ENCODE measurements at regions not wholly inside any gene's neighbourhood (a gene's known extent, or its start where the extent isn't known, plus 50 kb on each side); places are given as distances from the start of the nearest gene placed in this dataset.

DNA sequence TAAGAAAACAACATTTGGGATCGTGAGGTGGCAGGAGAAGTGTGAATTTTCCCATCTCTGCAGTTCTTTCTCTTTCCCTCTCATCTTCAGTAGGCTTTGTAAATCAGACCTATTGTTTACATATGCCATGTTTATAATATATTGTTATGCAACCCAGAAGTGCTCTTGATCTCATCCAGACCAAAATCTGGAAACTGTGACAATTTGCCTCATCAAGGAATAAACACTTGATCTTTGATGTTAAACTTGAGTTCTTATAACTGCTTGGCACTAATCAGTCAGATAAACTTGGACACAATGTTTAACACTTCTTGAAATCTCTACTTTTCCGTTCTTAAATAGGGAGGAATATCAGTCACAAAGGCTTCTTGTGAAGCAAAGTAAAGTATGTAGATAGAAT lies 384.7 kb downstream of the DMRT2 start:
- TF ChIP-seq, protein P1, sequence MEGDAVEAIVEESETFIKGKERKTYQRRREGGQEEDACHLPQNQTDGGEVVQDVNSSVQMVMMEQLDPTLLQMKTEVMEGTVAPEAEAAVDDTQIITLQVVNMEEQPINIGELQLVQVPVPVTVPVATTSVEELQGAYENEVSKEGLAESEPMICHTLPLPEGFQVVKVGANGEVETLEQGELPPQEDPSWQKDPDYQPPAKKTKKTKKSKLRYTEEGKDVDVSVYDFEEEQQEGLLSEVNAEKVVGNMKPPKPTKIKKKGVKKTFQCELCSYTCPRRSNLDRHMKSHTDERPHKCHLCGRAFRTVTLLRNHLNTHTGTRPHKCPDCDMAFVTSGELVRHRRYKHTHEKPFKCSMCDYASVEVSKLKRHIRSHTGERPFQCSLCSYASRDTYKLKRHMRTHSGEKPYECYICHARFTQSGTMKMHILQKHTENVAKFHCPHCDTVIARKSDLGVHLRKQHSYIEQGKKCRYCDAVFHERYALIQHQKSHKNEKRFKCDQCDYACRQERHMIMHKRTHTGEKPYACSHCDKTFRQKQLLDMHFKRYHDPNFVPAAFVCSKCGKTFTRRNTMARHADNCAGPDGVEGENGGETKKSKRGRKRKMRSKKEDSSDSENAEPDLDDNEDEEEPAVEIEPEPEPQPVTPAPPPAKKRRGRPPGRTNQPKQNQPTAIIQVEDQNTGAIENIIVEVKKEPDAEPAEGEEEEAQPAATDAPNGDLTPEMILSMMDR (IDR thresholded peaks at IDR 0.05), result no peak
- no peak overlapping the region for H3K27ac ChIP-seq
- no peaks in the 10 kb centered on the region for H3K4me1 ChIP-seq
- no peaks in the 10 kb centered on the region for H3K36me3 ChIP-seq
- H3K27me3 ChIP-seq, result no peaks in the 10 kb centered on the region
- H3K9me3 ChIP-seq, result no peaks in the 10 kb centered on the region
- H3K4me3 ChIP-seq, result no peak overlapping the region
- no peak for ATAC-seq
- DNase-seq, result peak in 2 of 4 donors; percentile 76 to 79
- intact Hi-C loops (cut with DNase I), result no loop called here

DNA sequence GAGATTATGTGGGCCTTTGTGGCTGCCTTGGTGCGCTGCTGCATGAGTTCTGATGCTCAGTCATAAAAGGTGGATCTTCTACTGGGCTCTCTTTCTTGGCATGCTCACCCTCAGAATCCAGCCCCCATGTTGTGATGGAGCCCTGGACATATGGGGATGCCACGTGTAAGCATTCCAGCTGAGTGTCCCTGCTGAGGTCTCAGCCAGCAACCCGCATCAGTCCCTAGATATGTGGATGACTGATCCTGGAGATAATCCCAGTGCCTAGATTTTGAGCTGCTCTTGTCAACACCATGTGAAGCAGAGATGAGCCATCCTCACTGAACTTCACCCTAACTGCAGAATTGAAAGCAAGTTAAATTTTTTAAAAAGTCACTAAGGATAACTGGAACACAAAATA lies 390.1 kb downstream of the DMRT2 start:
- no peak for ATAC-seq
- no peak for DNase-seq
- H3K4me3 ChIP-seq, result no peak overlapping the region
- TF ChIP-seq, protein P1 (IDR thresholded peaks at IDR 0.05), result no peak
- H3K9me3 ChIP-seq, result no peaks in the 10 kb centered on the region
- intact Hi-C loops (cut with DNase I), result no loop called here
- no peak overlapping the region for H3K27ac ChIP-seq
- no peaks in the 10 kb centered on the region for H3K36me3 ChIP-seq
- H3K4me1 ChIP-seq, result no peaks in the 10 kb centered on the region
- H3K27me3 ChIP-seq, result no peaks in the 10 kb centered on the region

DNA sequence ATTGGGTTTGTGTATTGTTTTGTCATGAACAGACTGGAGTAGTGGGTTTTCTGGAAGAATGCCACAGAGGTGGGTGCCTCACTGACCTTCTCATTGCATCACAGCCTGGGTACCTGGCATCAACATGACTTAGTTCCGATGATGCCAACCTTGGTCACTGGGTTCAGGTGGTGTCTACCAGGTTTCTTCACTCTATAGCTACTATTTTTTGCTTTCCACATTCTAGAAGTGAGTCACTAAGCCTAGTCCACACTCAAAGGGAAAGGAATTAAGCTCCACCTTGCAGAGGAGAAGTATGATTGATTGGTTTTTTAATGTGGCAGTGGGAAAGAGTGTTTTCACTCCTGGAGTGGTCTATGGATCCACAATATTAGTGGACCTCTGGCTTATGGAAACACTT lies 391.9 kb downstream of the DMRT2 start:
- H3K9me3 ChIP-seq, result no peaks in the 10 kb centered on the region
- H3K4me3 ChIP-seq, result no peak overlapping the region
- TF ChIP-seq, protein P1 (IDR thresholded peaks at IDR 0.05), result no peak
- H3K27ac ChIP-seq, result no peak overlapping the region
- ATAC-seq (no peak), DNase-seq (no peak)
- intact Hi-C loops (cut with DNase I), result no loop called here
- no peaks in the 10 kb centered on the region for H3K36me3 ChIP-seq
- H3K4me1 ChIP-seq, result no peaks in the 10 kb centered on the region
- H3K27me3 ChIP-seq, result no peaks in the 10 kb centered on the region

DNA sequence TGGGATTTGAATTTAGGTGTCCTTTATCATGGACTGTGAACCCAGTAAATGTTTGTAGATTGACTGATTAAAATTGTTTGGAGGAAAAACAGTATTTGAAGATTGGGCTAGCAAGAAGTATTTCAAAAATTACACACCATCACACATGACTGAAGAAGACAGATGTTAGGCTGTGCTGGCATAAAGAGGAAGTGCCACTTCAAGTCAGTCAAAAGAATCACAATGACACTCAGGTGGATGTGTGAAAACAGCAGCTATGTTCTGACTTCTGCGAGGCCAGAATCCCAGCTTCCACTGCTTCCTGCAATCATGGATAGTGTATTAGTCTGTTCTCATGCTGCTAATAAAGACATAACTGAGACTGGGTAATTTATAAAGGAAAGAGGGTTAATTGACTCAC lies 393.3 kb downstream of the DMRT2 start:
- TF ChIP-seq, protein P1 (IDR thresholded peaks at IDR 0.05), result no peak
- no peaks in the 10 kb centered on the region for H3K27me3 ChIP-seq
- ATAC-seq (no peak), DNase-seq (no peak)
- no peaks in the 10 kb centered on the region for H3K9me3 ChIP-seq
- H3K27ac ChIP-seq, result no peak overlapping the region
- H3K36me3 ChIP-seq, result no peaks in the 10 kb centered on the region
- no peak overlapping the region for H3K4me3 ChIP-seq
- H3K4me1 ChIP-seq, result no peaks in the 10 kb centered on the region
- intact Hi-C loops (cut with DNase I), result no loop called here

DNA sequence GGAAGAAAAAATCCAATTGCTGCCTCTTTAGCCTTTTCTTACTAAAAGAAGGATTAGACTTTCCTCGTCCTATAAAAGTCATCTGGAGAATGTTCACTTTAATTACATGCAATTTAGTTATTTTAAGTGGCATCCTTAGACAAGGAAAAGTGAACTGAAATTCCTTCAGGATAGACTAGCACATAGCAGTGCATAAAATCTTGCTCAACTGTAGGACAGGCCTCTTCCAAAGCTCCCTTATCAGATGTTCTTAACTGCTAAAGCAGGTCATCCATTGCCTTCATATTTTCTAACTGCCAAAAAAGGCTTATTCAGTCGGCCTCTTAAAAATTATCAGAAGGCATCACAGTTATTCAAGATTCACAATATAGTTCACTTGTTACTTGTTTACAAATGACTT lies 396.5 kb downstream of the DMRT2 start:
- Histone ChIP-seq H3K27ac (no peak overlapping the region), H3K4me3 (no peak overlapping the region), H3K4me1 (no peaks in the 10 kb centered on the region), H3K36me3 (no peaks in the 10 kb centered on the region), H3K27me3 (no peaks in the 10 kb centered on the region), H3K9me3 (no peaks in the 10 kb centered on the region)
- DNase-seq (no peak), ATAC-seq (no peak)
- intact Hi-C loops (cut with DNase I), result no loop called here
- TF ChIP-seq, protein P1 (IDR thresholded peaks at IDR 0.05), result no peak

All from left lung (tissue), 4 donors.